ENCODE measurements at regions not wholly inside any gene's neighbourhood (a gene's known extent, or its start where the extent isn't known, plus 50 kb on each side); places are given as distances from the start of the nearest gene placed in this dataset.

DNA sequence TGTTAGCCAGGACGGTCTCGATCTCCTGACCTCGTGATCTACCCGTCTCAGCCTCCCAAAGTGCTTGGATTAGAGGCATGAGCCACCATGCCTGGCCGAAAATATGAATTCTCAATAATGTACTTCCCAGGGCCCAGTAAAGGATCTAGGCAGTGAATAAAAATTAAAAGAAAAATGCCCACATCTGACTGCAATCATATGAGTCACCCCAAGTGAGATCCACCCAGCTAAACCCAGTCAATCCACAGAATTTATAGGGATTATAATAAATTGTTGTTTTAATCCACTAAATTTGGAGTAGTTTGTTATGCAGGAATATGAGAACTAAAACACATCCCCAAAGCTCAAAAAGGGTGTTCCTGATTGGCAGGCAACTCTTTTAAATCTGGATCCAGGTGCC lies 93.5 kb upstream of the STK39 start:
- Histone ChIP-seq H4K20me1 (replicated peaks; ENCODE audit: control insufficient read depth, insufficient read depth, low read length) (no peaks in the 10 kb centered on the region), H3K9me1 (ENCODE audit: control insufficient read depth, insufficient read depth, low read length) (no peaks in the 10 kb centered on the region), H3K4me1 (replicated peaks in 1 of 2; ENCODE audit: control insufficient read depth in 2 of 2, insufficient read depth in 2 of 2, low read length in 2 of 2) (no peaks in the 10 kb centered on the region), H3K27me3 (ENCODE audit: control insufficient read depth in 2 of 2, insufficient read depth in 2 of 2, low read length in 2 of 2) (peaks cover 10 to 15% of the 10 kb centered on the region in 2 experiments), H2AFZ (ENCODE audit: low read depth, low read length) (no peak overlapping the region), H3K9ac (ENCODE audit: insufficient read depth in 1 of 2, low read depth in 2 of 2, low read length in 2 of 2) (no peak overlapping the region), H3K9me3 (replicated peaks; ENCODE audit: control insufficient read depth, insufficient read depth, low read depth, low read length) (no peaks in the 10 kb centered on the region), H3K4me3 (no peak overlapping the region), H3K27ac (ENCODE audit: extremely low read depth, low read depth, low read length) (no peak overlapping the region), H3K4me2 (ENCODE audit: insufficient read depth, low read length) (no peak overlapping the region), H3K36me3 (ENCODE audit: control insufficient read depth, insufficient read depth, low read length) (no peaks in the 10 kb centered on the region), H3K79me2 (ENCODE audit: control insufficient read depth, insufficient read depth, low read length) (no peaks in the 10 kb centered on the region)
- DNase-seq (ENCODE audit: extremely low read depth in 1 of 4, low spot score in 3 of 4) (no peak), FAIRE-seq (no peak), ATAC-seq (no peak)
- BruUV-seq (replicated peaks) = no TSS peak
- TF ChIP-seq ZFPM2 (CRISPR knock-in tag; IDR thresholded peaks at IDR 0.05) (no peak), NR1H2 (CRISPR knock-in tag; IDR thresholded peaks at IDR 0.05) (no peak), CBX1 (IDR thresholded peaks at IDR 0.05; ENCODE audit: low read depth) (no peak), ZNF766 (CRISPR knock-in tag; conservative IDR thresholded peaks at IDR 0.05) (no peak)
- TF ChIP-seq, protein P1, sequence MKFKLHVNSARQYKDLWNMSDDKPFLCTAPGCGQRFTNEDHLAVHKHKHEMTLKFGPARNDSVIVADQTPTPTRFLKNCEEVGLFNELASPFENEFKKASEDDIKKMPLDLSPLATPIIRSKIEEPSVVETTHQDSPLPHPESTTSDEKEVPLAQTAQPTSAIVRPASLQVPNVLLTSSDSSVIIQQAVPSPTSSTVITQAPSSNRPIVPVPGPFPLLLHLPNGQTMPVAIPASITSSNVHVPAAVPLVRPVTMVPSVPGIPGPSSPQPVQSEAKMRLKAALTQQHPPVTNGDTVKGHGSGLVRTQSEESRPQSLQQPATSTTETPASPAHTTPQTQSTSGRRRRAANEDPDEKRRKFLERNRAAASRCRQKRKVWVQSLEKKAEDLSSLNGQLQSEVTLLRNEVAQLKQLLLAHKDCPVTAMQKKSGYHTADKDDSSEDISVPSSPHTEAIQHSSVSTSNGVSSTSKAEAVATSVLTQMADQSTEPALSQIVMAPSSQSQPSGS (CRISPR knock-in tag; IDR thresholded peaks at IDR 0.05) = no peak
- POLR2A ChIA-PET = no interaction called here
- CTCF ChIA-PET (ENCODE audit: low intra/inter-chr PET ratio) = no interaction called here
- in situ Hi-C loops (cut with MboI) = loop anchor here (5.0 to 10.0 kb wide), 2 partner anchors 366 to 884 kb away; no protein-coding TSS in a partner anchor
- intact Hi-C loops (cut with micrococcal nuclease) = loop anchor here (10.0 kb wide), 1 partner anchor 794 kb away; no protein-coding TSS in a partner anchor
- 1% methylated on average over 5 of the region's 5 CpGs for WGBS (ENCODE audit: insufficient coverage, low coverage, missing lambda C conversion rate)

DNA sequence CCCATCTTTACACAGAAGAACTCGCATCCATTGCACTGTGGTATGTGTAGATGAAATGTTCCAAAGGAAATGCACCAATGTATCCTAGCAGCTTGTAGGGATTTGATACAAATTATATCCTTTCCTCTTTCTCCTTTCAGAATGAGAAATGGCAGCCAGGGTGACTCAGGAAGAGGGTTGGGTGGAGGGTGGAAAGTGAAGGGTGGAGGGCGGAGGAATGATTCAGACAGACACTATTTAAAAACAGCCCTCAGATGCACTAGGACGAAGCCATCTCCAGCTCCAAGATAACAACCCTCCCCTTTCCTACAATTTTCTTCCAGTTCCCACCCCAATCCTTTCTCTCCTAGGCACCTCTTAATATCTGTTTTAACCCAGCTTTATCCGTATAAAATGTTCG lies 96.2 kb upstream of the STK39 start:
- no TSS peak for BruUV-seq (replicated peaks)
- Histone ChIP-seq H3K9me3 (replicated peaks; ENCODE audit: control insufficient read depth, insufficient read depth, low read depth, low read length) (no peaks in the 10 kb centered on the region), H3K4me2 (ENCODE audit: insufficient read depth, low read length) (no peak overlapping the region), H3K27ac (ENCODE audit: extremely low read depth, low read depth, low read length) (no peak overlapping the region), H3K36me3 (ENCODE audit: control insufficient read depth, insufficient read depth, low read length) (no peaks in the 10 kb centered on the region), H3K9ac (ENCODE audit: insufficient read depth in 1 of 2, low read depth in 2 of 2, low read length in 2 of 2) (no peak overlapping the region), H2AFZ (ENCODE audit: low read depth, low read length) (no peak overlapping the region), H3K79me2 (ENCODE audit: control insufficient read depth, insufficient read depth, low read length) (no peaks in the 10 kb centered on the region), H4K20me1 (replicated peaks; ENCODE audit: control insufficient read depth, insufficient read depth, low read length) (no peaks in the 10 kb centered on the region), H3K4me1 (replicated peaks in 1 of 2; ENCODE audit: control insufficient read depth in 2 of 2, insufficient read depth in 2 of 2, low read length in 2 of 2) (no peaks in the 10 kb centered on the region; a peak in 1 of 5 replicates), H3K27me3 (ENCODE audit: control insufficient read depth in 2 of 2, insufficient read depth in 2 of 2, low read length in 2 of 2) (peaks cover 4 to 10% of the 10 kb centered on the region in 2 experiments; a peak in 3 of 5 replicates), H3K4me3 (no peak overlapping the region), H3K9me1 (ENCODE audit: control insufficient read depth, insufficient read depth, low read length) (no peaks in the 10 kb centered on the region)
- 6% methylated on average over 5 of the region's 5 CpGs for WGBS (ENCODE audit: insufficient coverage, low coverage, missing lambda C conversion rate)
- in situ Hi-C loops (cut with MboI) (loop anchor here (5.0 to 10.0 kb wide), 2 partner anchors 364 to 881 kb away; no protein-coding TSS in a partner anchor), intact Hi-C loops (cut with micrococcal nuclease) (loop anchor here (10.0 kb wide), 1 partner anchor 791 kb away; no protein-coding TSS in a partner anchor)
- ATAC-seq (no peak), DNase-seq (ENCODE audit: extremely low read depth in 1 of 4, low spot score in 3 of 4) (peak in 1 of 4 experiments; percentile 8), FAIRE-seq (no peak)
- CTCF ChIA-PET (ENCODE audit: low intra/inter-chr PET ratio) = no interaction called here
- POLR2A ChIA-PET = no interaction called here
- TF ChIP-seq HSF4 (CRISPR knock-in tag; IDR thresholded peaks at IDR 0.05; ENCODE audit: borderline replicate concordance) (no peak), FOSL1 (tag; conservative IDR thresholded peaks at IDR 0.05) (peak; percentile 39; the same call in 1 of the 2 replicates), MIER1 (IDR thresholded peaks at IDR 0.05; ENCODE audit: low read depth) (no peak)
- TF ChIP-seq, protein P2, sequence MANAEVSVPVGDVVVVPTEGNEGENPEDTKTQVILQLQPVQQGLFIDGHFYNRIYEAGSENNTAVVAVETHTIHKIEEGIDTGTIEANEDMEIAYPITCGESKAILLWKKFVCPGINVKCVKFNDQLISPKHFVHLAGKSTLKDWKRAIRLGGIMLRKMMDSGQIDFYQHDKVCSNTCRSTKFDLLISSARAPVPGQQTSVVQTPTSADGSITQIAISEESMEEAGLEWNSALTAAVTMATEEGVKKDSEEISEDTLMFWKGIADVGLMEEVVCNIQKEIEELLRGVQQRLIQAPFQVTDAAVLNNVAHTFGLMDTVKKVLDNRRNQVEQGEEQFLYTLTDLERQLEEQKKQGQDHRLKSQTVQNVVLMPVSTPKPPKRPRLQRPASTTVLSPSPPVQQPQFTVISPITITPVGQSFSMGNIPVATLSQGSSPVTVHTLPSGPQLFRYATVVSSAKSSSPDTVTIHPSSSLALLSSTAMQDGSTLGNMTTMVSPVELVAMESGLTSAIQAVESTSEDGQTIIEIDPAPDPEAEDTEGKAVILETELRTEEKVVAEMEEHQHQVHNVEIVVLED (CRISPR knock-in tag; IDR thresholded peaks at IDR 0.05) = no peak
- TF ChIP-seq, protein P3, sequence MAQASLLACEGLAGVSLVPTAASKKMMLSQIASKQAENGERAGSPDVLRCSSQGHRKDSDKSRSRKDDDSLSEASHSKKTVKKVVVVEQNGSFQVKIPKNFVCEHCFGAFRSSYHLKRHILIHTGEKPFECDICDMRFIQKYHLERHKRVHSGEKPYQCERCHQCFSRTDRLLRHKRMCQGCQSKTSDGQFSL (CRISPR knock-in tag; IDR thresholded peaks at IDR 0.05) = no peak
- TF ChIP-seq, protein P3 (tag; IDR thresholded peaks at IDR 0.05) = no peak

Data from K562 (cell line).